ENCODE measurements at regions not wholly inside any gene's neighbourhood (a gene's known extent, or its start where the extent isn't known, plus 50 kb on each side); places are given as distances from the start of the nearest gene placed in this dataset.

GRCh38 chr6:43919774-43920173 is 149.8 kb downstream of the VEGFA start:
- DNase-seq (ENCODE audit: low read depth in 2 of 2) = no peak

GRCh38 chr6:43917878-43918382 is 147.9 kb downstream of the VEGFA start:
- DNase-seq (ENCODE audit: low read depth in 2 of 2) = no peak

GRCh38 chr6:43916924-43917877 is 147.2 kb downstream of the VEGFA start:
- no peak for DNase-seq (ENCODE audit: low read depth in 2 of 2)

DNA sequence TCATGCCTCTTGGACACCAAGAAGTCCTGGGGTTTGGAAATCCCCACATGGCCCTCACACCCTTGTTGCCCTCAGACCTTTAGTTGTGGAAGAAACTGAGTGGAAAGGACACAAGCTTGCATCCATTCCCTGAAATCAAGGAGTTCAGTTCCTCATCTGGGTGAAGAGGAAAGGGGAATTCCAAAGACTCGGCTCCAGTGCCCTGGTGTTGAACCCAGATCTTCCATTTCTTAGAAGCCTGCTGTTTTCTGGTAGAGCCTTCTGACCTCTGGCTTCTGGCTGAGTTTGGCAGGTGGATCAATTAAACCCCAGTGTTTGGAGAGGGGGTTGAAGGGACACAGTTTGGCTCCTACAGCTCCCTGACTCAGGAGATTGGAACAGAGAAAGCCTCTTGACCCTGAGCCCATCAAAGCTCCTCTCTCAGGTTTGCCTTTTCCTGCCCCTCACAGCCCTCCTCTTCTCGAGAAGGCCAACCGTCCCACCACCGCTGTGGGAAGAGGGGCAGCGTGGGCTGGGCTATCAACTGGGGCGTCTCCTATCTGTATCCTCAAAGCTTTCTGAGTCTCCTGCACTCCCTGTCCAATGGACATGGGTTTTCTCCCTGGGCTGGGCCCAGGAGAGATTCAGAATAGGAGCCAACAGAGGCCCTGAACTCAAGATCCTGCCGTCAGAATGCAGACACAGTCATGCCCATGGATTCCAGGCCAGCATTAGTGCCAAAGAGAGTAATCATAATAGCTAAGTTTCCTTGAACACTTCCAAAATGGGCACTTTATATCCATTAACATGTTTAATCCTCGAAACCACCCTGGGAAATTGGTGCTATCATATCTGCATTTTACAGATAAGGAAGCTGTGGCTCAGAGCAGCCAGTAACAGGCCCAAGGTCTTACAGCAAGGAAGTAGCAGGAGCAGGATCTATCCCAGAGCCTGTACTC is 146.2 kb downstream of the VEGFA start:
- DNase-seq (ENCODE audit: low read depth in 2 of 2) = no peak

- DNase-seq (ENCODE audit: low read depth in 2 of 2) = no peak
Observed at GRCh38 chr6:43915208-43915869, 145.3 kb downstream of the VEGFA start.

- no peak for DNase-seq (ENCODE audit: low read depth in 2 of 2)
Observed at GRCh38 chr6:43914272-43915147, 144.5 kb downstream of the VEGFA start.

- DNase-seq (ENCODE audit: low read depth in 2 of 2) = no peak
Observed at GRCh38 chr6:43913375-43914271, 143.6 kb downstream of the VEGFA start.

DNA sequence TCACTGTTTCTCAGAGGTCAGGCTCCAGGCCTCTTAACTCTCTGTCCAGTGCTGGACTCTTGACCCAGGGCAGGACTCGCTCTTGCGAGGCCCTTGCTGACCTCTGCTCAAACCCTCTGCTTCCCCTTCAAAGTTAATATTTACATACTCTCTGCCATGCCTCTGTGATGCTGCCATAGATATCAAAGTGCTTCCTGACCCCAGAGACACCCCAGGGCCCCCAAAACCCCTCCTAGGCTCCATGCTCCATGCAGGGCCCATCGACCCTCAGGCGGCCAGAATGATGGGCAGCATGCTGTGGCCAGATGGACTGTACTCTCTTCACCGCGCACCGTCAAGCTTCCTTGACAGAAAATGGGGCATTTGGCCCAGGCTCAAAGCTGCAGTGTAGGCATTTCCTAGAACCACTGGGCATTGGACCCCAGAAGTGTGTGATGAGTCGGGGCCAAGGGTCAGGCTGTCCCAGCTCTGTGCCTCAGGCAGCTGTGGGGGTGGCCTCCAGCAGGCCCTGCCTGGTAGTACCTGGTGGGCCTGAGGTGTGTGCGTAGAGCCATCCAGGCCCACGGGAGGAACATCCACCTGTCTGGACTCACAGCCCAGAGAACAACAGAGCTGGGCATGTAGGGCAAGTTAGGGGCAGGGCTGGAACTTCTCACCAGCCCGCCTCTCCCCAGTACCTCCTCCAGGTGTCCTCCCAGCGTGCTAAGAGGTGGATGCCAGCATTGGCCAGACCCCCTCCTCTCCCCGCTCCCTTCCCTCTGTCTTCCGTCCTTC is 142.8 kb downstream of the VEGFA start:
- DNase-seq (ENCODE audit: low read depth in 2 of 2) = no peak

DNA sequence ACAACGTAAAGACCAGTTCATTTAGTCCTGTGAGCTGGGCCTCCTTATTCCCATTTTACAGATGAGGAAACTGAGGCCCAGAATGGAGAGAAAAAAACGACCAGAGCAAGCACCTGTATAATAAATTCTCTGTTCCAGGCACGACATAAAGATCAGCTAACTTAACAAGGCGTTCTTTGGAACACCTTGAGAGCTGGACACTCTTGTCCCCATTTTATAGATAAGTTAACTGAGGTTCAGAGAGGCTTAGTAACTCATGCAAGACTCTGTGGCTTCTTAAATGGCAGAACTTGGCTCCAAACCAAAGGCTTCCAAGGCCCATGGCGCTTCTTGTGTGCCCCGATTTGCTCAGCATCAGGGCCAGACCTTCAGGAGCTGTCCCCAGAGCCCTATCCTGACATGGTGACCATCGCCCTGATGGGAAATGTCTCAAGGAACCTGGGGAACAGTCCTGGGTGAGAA is 142.1 kb downstream of the VEGFA start:
- DNase-seq (ENCODE audit: low read depth in 2 of 2) = no peak

DNA sequence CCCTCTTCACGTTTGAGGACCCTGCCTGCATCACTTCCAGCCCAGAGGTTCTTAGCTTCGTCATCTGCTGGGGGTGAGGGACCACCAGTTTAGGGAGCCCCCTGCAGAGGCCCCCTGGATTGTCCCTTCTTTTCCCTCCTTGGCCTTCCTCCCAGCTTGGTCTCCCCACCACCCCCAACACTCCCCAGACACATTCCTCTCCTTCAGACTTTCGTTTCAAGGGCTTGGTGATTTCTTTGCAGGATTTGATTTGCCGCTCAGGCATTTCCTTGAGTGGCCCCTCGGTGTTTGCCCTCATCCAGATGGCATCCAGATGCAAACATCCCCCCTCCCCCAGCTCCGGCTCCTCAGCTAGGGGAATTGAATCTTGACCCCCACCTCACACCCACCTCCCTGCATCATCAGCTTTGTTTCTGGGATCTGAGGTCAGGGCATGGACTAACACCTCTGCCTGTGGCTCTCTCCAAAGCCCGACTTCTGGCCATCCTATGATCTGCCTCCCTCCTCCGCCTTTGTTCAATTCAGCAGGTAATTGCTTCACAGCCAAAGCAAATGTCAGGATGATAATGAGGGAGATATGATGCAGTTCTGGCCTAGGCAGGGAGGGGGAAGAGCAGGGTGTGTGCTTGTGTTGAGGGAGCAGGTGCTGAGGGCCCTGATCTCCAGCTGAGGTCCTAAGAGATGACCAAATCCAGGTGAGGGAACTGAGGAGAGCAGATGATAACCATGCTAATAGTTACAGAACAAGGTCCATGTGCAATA is 141.5 kb downstream of the VEGFA start:
- no peak for DNase-seq (ENCODE audit: low read depth in 2 of 2)

DNA sequence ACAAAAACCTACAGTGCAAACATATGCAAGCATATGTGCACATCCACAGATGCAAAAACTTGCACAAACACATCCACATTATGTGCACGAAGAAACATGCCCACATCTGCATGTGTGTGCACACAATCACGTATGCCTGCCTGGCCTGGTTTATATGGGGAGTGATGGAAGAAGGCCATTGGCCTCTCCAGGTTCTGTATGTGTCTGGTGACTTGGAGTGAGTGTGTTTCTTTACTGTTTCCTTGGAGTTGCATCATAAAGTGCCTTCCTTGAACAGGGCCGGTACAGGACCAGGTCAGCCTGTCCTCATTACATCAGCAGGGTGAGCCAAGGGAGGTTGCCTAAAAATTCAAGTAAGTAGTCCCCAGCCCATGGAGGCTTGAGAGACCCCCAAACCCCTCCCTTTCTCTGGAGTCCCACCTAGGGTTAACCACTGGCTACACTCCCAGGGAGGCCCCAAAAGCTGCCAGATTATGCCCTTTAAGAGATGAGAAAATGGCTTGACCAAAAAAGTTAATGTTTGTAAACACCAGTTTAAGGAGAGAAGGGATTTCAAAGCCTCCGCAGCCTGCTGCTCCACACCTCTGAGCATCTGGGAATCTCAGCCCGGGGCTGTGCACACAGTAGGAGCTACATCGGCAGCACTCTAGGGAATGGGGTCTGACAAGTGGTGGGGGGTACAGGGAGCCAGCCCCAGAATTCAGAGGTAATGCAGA is 140.8 kb downstream of the VEGFA start:
- DNase-seq (ENCODE audit: low read depth in 2 of 2) = no peak

- DNase-seq (ENCODE audit: low read depth in 2 of 2) = no peak
Observed at GRCh38 chr6:43910149-43910637, 140.2 kb downstream of the VEGFA start.

DNA sequence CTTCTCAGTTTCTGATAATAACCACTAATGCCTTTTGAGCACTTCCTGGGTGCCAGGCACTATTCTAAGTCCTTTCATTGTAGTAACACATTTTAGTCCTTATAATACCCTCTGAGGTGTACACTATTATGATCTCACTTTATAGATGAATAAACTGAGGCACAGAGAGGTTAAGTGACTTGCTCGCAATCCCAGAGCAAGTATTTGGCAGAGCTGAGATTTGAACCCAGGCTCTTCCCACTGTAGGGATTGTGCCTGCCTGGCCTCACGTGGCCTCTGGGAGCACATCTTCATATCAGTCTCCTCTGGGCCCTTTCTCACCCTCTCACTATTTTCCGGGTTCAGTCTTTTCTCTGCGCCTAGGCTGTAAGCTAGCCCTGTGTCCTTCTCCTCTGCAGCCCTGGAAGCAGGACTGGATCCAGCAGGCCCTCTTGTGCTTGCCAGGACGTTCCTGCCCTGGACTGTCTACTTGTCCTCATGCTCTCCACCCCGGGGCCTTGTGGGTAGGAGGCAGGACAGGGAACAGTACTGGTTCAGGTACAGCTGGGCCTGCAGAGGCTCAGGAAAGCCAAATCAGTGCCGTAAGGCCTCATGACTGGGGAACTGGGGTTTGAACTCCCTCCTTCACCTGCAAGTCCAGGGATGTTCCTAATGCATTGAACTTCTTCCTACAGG is 139.6 kb downstream of the VEGFA start:
- DNase-seq (ENCODE audit: low read depth in 2 of 2) = no peak

DNA sequence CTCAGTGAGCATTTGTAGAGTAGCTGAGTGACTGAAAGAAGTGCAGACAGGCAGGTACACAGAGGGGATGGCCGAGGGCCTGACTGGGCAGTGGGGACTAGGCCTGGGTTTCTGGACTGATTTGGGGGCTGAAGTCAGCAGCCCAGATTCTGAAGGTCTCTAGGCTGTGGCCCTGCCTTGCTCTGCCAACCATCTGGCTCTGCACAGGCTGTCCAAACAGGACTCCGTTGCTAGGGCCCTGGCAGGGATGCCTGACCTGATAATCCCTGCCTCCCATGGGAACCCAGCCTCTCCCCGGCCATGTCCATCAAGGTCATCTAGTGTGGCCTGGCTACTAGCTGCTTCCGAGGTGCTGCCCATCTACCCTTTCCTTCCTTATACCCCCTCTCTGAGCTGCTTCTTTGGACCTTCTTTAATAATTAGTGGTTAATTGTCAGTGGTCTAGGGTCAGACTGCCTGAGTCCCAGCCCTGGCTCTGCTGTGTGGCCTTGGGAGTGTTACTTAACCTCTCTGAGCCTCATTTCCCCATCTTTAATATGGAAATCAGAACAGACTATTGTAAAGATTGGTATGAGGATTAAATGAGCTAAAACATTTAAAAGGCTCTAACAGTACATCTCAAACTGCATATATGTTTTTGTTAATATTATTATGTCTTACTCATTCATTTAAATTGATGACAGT is 137.9 kb downstream of the VEGFA start:
- DNase-seq (ENCODE audit: low read depth in 2 of 2) = no peak

DNA sequence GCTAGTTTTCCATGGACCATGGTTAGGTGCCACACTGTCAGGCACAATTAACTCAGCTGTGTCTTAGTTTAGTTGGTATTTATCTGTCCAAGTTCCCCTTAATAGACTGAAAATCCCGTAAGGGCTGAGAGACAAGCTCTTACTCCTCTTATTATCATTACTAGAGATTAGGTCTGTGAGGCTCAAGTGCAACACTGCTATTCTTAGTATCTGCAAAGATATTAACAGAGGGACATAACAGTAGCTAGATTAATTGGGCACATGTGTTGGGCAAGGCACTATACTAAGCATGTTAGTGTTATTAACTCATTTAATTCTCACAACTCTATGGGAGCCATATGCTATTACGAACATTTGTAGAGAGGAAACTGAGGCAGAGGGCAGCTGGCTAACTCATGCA is 137.3 kb downstream of the VEGFA start:
- DNase-seq (ENCODE audit: low read depth in 2 of 2) = no peak

All from stimulated activated CD4-positive, alpha-beta T cell treated with anti-CD3 and anti-CD28 coated beads, Interleukin-12 subunit alpha, Interleukin-12 subunit beta, amount 100 ng/mL, for 24 hours (primary cell).